SK-N-SH (cell line): ENCODE measurements at regions not wholly inside any gene's neighbourhood (a gene's known extent, or its start where the extent isn't known, plus 50 kb on each side); places are given as distances from the start of the nearest gene placed in this dataset.

Experiments used
- CTCF ChIA-PET: fragments of 300-600, 350-600 bp; formaldehyde crosslinking; extraction: SDS; loops from one replicate; lab custom pipeline; 2021; lab: Yijun Ruan, JAX
- POLR2A ChIA-PET: fragments of 350-600 bp; sonication (Branson Sonifier 250); formaldehyde crosslinking; extraction: SDS; loops from one replicate; lab custom pipeline; 2020; ENCODE audit warnings: antibody characterized with exemption, inconsistent platforms; lab: Yijun Ruan, JAX
- DNase-seq: peaks from one replicate; pipeline ENCODE4 v3.0.0; 2012
- H2AFZ ChIP-seq: fragments of 200-600 bp; sonication (generic); 2 replicates; pipeline ENCODE4 v1.8.1; 2016; ENCODE audit warnings: antibody characterized with exemption, mild to moderate bottlenecking, low read depth
- H3F3A ChIP-seq: fragments of 200-600 bp; sonication (generic); replicated peaks from 2 replicates; pipeline ENCODE3; 2016; ENCODE audit warnings: antibody characterized with exemption, mild to moderate bottlenecking; ENCODE audit not compliant: insufficient read depth
- H3K27ac ChIP-seq, 2 experiments: fragments of 200-500 bp in 1 of 2; fragments of 200-600 bp in 1 of 2; sonication (Bioruptor generic) in 1 of 2; sonication (generic), shearing (Covaris generic) in 1 of 2; 2 replicates each; pipeline versions ENCODE4 v1.5.1 to v1.6.1; 2014 to 2016; ENCODE audit warnings: low read depth in 2 of 2, inconsistent platforms in 1 of 2, low read length in 1 of 2, mild to moderate bottlenecking in 1 of 2, mixed read lengths in 1 of 2
- H3K27me3 ChIP-seq: fragments of 200-600 bp; sonication (generic), shearing (Covaris generic); 2 replicates; pipeline ENCODE4 v1.6.1; 2016; ENCODE audit warnings: mixed run types; ENCODE audit not compliant: insufficient read depth
- H3K36me3 ChIP-seq, 2 experiments: fragments of 200-500 bp in 1 of 2; fragments of 200-600 bp in 1 of 2; sonication (Bioruptor generic) in 1 of 2; sonication (generic) in 1 of 2; replicated peaks in 1 of 2; 2 replicates each; pipeline versions ENCODE3 to v1.5.1; 2014 to 2016; ENCODE audit warnings: low read length in 1 of 2, mild to moderate bottlenecking in 1 of 2; ENCODE audit not compliant: insufficient read depth in 2 of 2, control insufficient read depth in 1 of 2
- H3K4me1 ChIP-seq, 2 experiments: fragments of 200-500 bp in 1 of 2; fragments of 200-600 bp in 1 of 2; sonication (Bioruptor generic) in 1 of 2; sonication (generic), shearing (Covaris generic) in 1 of 2; 2 replicates each; pipeline versions ENCODE4 v1.5.1 to v1.6.1; 2014 to 2016; ENCODE audit warnings: low read depth in 1 of 2, low read length in 1 of 2, mixed run types in 1 of 2; ENCODE audit not compliant: insufficient read depth in 2 of 2, control insufficient read depth in 1 of 2
- H3K4me2 ChIP-seq: fragments of 200-600 bp; sonication (generic), shearing (Covaris generic); 2 replicates; pipeline ENCODE4 v1.6.1; 2017; ENCODE audit warnings: mixed run types
- H3K4me3 ChIP-seq, 2 experiments: fragments of 200-500 bp in 1 of 2; fragments of 200-600 bp in 1 of 2; sonication (Bioruptor generic) in 1 of 2; sonication (generic), shearing (Covaris generic) in 1 of 2; 2 replicates each; pipeline versions ENCODE4 v1.5.1 to v1.8.1; 2014 to 2016; ENCODE audit warnings: low read depth in 2 of 2, inconsistent platforms in 1 of 2, low read length in 1 of 2, mild to moderate bottlenecking in 1 of 2, mixed read lengths in 1 of 2, moderate library complexity in 1 of 2
- H3K79me2 ChIP-seq: fragments of 200-600 bp; sonication (generic); 2 replicates; pipeline ENCODE4 v1.8.1; 2017; ENCODE audit warnings: mild to moderate bottlenecking; ENCODE audit not compliant: insufficient read depth
- H3K9ac ChIP-seq: fragments of 200-600 bp; sonication (generic); 2 replicates; pipeline ENCODE4 v1.6.1; 2017; ENCODE audit warnings: mixed run types
- H3K9me2 ChIP-seq: fragments of 200-600 bp; sonication (generic); 2 replicates; pipeline ENCODE4 v1.6.1; 2017; ENCODE audit warnings: mixed run types
- H3K9me3 ChIP-seq: fragments of 200-600 bp; sonication (generic); 2 replicates; pipeline ENCODE4 v1.6.1; 2017; ENCODE audit warnings: mixed run types, mild to moderate bottlenecking, moderate library complexity
- H4K20me1 ChIP-seq: fragments of 200-600 bp; sonication (generic); 2 replicates; pipeline ENCODE4 v1.6.1; 2017; ENCODE audit warnings: mild to moderate bottlenecking, mixed run types; ENCODE audit not compliant: insufficient read depth
- CTCF ChIP-seq: fragments of 200-600 bp; sonication (generic); IDR thresholded peaks from 2 replicates; pipeline ENCODE4 v1.6.1; 2017; ENCODE audit warnings: antibody characterized with exemption, mild to moderate bottlenecking, moderate library complexity
- EP300 ChIP-seq, 2 experiments: IDR thresholded peaks; 2 replicates each; pipeline versions ENCODE4 v1.4.0 to v1.6.1; 2012; ENCODE audit warnings: borderline replicate concordance in 1 of 2, low read depth in 1 of 2, low read length in 1 of 2
- EZH2phosphoT487 ChIP-seq: fragments of 200-600 bp; sonication (generic); IDR thresholded peaks from 2 replicates; pipeline ENCODE4 v1.6.1; 2017; ENCODE audit warnings: low read depth, mixed run types, mild to moderate bottlenecking, antibody characterized with exemption, moderate library complexity, borderline replicate concordance
- FOSL2 ChIP-seq: IDR thresholded peaks from 2 replicates; pipeline ENCODE4 v1.4.0; 2012; ENCODE audit warnings: low read depth, mild to moderate bottlenecking, moderate library complexity, borderline replicate concordance
- FOXJ3 ChIP-seq: sonication (generic); formaldehyde crosslinking; IDR thresholded peaks from 2 replicates; pipeline ENCODE4 v1.5.1; 2020; ENCODE audit warnings: mild to moderate bottlenecking, missing genetic modification reagents
- FOXM1 ChIP-seq: IDR thresholded peaks from 2 replicates; pipeline ENCODE4 v1.4.0; 2012; ENCODE audit warnings: low read depth, mild to moderate bottlenecking
- JUND ChIP-seq: IDR thresholded peaks from 2 replicates; pipeline ENCODE4 v1.4.0; 2012
- PBX3 ChIP-seq: IDR thresholded peaks from 2 replicates; pipeline ENCODE4; 2012
- POLR2AphosphoS5 ChIP-seq: IDR thresholded peaks from 2 replicates; pipeline ENCODE4 v1.6.1; 2012; ENCODE audit warnings: low read depth, low read length
- RAD21 ChIP-seq: IDR thresholded peaks from 2 replicates; pipeline ENCODE4 v1.6.1; 2012; ENCODE audit warnings: mild to moderate bottlenecking, low read length
- RFX5 ChIP-seq: IDR thresholded peaks from 2 replicates; pipeline ENCODE4 v1.6.1; 2012; ENCODE audit warnings: mild to moderate bottlenecking, improper control_type of control experiment, low read length
- SIN3A ChIP-seq: IDR thresholded peaks from 2 replicates; pipeline ENCODE4 v1.6.1; 2012; ENCODE audit warnings: low read depth, mild to moderate bottlenecking, low read length, moderate library complexity, borderline replicate concordance
- SMC3 ChIP-seq: IDR thresholded peaks from 2 replicates; pipeline ENCODE4 v1.6.1; 2012; ENCODE audit warnings: low read depth, low read length, improper control_type of control experiment
- TAF1 ChIP-seq: IDR thresholded peaks from 2 replicates; pipeline ENCODE4 v1.6.1; 2012; ENCODE audit warnings: low read depth, mild to moderate bottlenecking, low read length, moderate library complexity, borderline replicate concordance
- USF2 ChIP-seq: fragments of 150-350 bp; IDR thresholded peaks from 2 replicates; pipeline ENCODE4 v1.6.1; 2017; ENCODE audit warnings: antibody characterized with exemption, low read length, low read depth, borderline replicate concordance
- WGBS: methylation state at CpG from one replicate; pipeline ENCODE4 v1.1.6; 2017; ENCODE audit warnings: low lambda C conversion rate; 5-methylcytosine and 5-hydroxymethylcytosine counted together

GRCh38 chr5:171531638-171532037, 112.2 kb downstream of the FGF18 start:
- DNase-seq, result no peak
- Histone ChIP-seq H4K20me1 (no peaks in the 10 kb centered on the region), H3K9me2 (no peaks in the 10 kb centered on the region), H3K4me1 (no peaks in the 10 kb centered on the region), H3K9me3 (no peaks in the 10 kb centered on the region), H3K27ac (no peak overlapping the region), H3K79me2 (no peaks in the 10 kb centered on the region), H3K27me3 (no peaks in the 10 kb centered on the region), H3K4me2 (no peak overlapping the region), H3K4me3 (no peak overlapping the region), H3F3A (peaks cover 4% of the 10 kb centered on the region), H3K36me3 (no peaks in the 10 kb centered on the region), H2AFZ (no peak overlapping the region), H3K9ac (no peak overlapping the region)
- POLR2A ChIA-PET, result no interaction called here
- 75% methylated on average over 3 of the region's 3 CpGs for WGBS
- no peak for TF ChIP-seq FOSL2
- no peak for TF ChIP-seq RAD21
- no peak for TF ChIP-seq SMC3
- no peak for TF ChIP-seq FOXJ3 (CRISPR knock-in tag)
- no peak for TF ChIP-seq POLR2AphosphoS5
- TF ChIP-seq USF2, result no peak
- no peak for TF ChIP-seq FOXM1
- no peak for TF ChIP-seq EP300 (IDR thresholded peaks at IDR 0.05; ENCODE audit: borderline replicate concordance in 1 of 2, low read depth in 1 of 2, low read length in 1 of 2)
- TF ChIP-seq PBX3, result no peak
- no peak for TF ChIP-seq RFX5
- no peak for TF ChIP-seq SIN3A
- TF ChIP-seq EZH2phosphoT487, result no peak
- CTCF ChIA-PET, result no interaction called here

- Histone ChIP-seq H3K9me3 (no peaks in the 10 kb centered on the region), H3K27ac (no peak overlapping the region), H3K9me2 (no peaks in the 10 kb centered on the region), H2AFZ (no peak overlapping the region), H3K4me3 (no peak overlapping the region), H3K4me1 (no peaks in the 10 kb centered on the region), H3K36me3 (no peaks in the 10 kb centered on the region), H3K79me2 (no peaks in the 10 kb centered on the region), H4K20me1 (no peaks in the 10 kb centered on the region), H3F3A (peaks cover 4% of the 10 kb centered on the region), H3K9ac (no peak overlapping the region), H3K4me2 (no peak overlapping the region), H3K27me3 (no peaks in the 10 kb centered on the region)
- POLR2A ChIA-PET, result no interaction called here
- CTCF ChIA-PET, result no interaction called here
- no peak for DNase-seq
- 72% methylated on average over 4 of the region's 4 CpGs for WGBS
- TF ChIP-seq POLR2AphosphoS5 (no peak), CTCF (no peak), SIN3A (no peak), RAD21 (no peak), JUND (no peak), FOXJ3 (CRISPR knock-in tag) (no peak), EZH2phosphoT487 (no peak), TAF1 (no peak)
These were observed 113.7 kb downstream of the FGF18 start for GRCh38 chr5:171533153-171533552.
